H9 (cell line): ENCODE measurements at regions not wholly inside any gene's neighbourhood (a gene's known extent, or its start where the extent isn't known, plus 50 kb on each side); places are given as distances from the start of the nearest gene placed in this dataset.

Source experiments
- DNase-seq: peaks from one replicate; pipeline ENCODE4 v3.0.0-alpha.2; 2017
- H2AFZ ChIP-seq: one replicate; pipeline ENCODE4 v1.6.1; 2013; ENCODE audit warnings: mild to moderate bottlenecking, low read length, control low read depth, moderate library complexity
- H2AK5ac ChIP-seq: 2 replicates; pipeline ENCODE4 v1.6.1; 2013; ENCODE audit warnings: low read length, control low read depth, mixed read lengths; ENCODE audit not compliant: insufficient read length
- H2BK120ac ChIP-seq: one replicate; pipeline ENCODE4 v1.6.1; 2013; ENCODE audit warnings: low read depth, mild to moderate bottlenecking, low read length, control low read depth, inconsistent platforms; ENCODE audit not compliant: poor library complexity, severe bottlenecking
- H2BK12ac ChIP-seq: 2 replicates; pipeline ENCODE4 v1.6.1; 2013; ENCODE audit warnings: low read length, control low read depth, mixed read lengths, low read depth; ENCODE audit not compliant: insufficient read length
- H2BK15ac ChIP-seq: 2 replicates; pipeline ENCODE4 v1.6.1; 2013; ENCODE audit warnings: low read depth, low read length, control low read depth
- H2BK20ac ChIP-seq: one replicate; pipeline ENCODE4 v1.6.1; 2013; ENCODE audit warnings: low read depth, mild to moderate bottlenecking, low read length, control low read depth, inconsistent platforms; ENCODE audit not compliant: poor library complexity, severe bottlenecking
- H2BK5ac ChIP-seq: 2 replicates; pipeline ENCODE4 v1.6.1; 2013; ENCODE audit warnings: low read length, control low read depth, mixed read lengths; ENCODE audit not compliant: insufficient read length
- H3K14ac ChIP-seq: 2 replicates; pipeline ENCODE4 v1.6.1; 2013; ENCODE audit warnings: low read length, control low read depth; ENCODE audit not compliant: insufficient read depth
- H3K18ac ChIP-seq: 2 replicates; pipeline ENCODE4 v1.6.1; 2013; ENCODE audit warnings: low read depth, mild to moderate bottlenecking, mixed read lengths, low read length, control low read depth; ENCODE audit not compliant: insufficient read length
- H3K23ac ChIP-seq: 2 replicates; pipeline ENCODE4 v1.6.1; 2013; ENCODE audit warnings: low read length, control low read depth, mixed read lengths, low read depth; ENCODE audit not compliant: insufficient read length
- H3K23me2 ChIP-seq: 2 replicates; pipeline ENCODE4 v1.6.1; 2013; ENCODE audit warnings: low read depth, mild to moderate bottlenecking, mixed read lengths, low read length, control low read depth; ENCODE audit not compliant: insufficient read length, poor library complexity, severe bottlenecking
- H3K27ac ChIP-seq: 2 replicates; pipeline ENCODE4 v1.5.1; 2013; ENCODE audit warnings: low read length, control low read depth, mixed read lengths, low read depth; ENCODE audit not compliant: insufficient read length
- H3K27me3 ChIP-seq: 2 replicates; pipeline ENCODE4 v1.6.1; 2013; ENCODE audit warnings: low read length, control low read depth, inconsistent platforms; ENCODE audit not compliant: insufficient read depth
- H3K4ac ChIP-seq: 2 replicates; pipeline ENCODE4 v1.6.1; 2013; ENCODE audit warnings: low read depth, mild to moderate bottlenecking, control low read depth, inconsistent platforms, low read length, moderate library complexity
- H3K4me1 ChIP-seq: 2 replicates; pipeline ENCODE4 v1.6.1; 2013; ENCODE audit warnings: low read length, control low read depth, inconsistent platforms; ENCODE audit not compliant: insufficient read depth
- H3K4me2 ChIP-seq: 2 replicates; pipeline ENCODE4 v1.6.1; 2013; ENCODE audit warnings: low read length, control low read depth, mixed read lengths; ENCODE audit not compliant: insufficient read length, insufficient read depth
- H3K56ac ChIP-seq: 2 replicates; pipeline ENCODE4 v1.6.1; 2013; ENCODE audit warnings: low read depth, mild to moderate bottlenecking, mixed read lengths, low read length, control low read depth; ENCODE audit not compliant: insufficient read length
- H3K79me1 ChIP-seq: 2 replicates; pipeline ENCODE4 v1.6.1; 2013; ENCODE audit warnings: low read depth, mild to moderate bottlenecking, moderate library complexity, low read length, control low read depth, inconsistent platforms; ENCODE audit not compliant: insufficient read depth, poor library complexity, severe bottlenecking
- H3K79me2 ChIP-seq: 2 replicates; pipeline ENCODE4 v1.6.1; 2013; ENCODE audit warnings: low read length, control low read depth, inconsistent platforms; ENCODE audit not compliant: insufficient read depth
- H3K9ac ChIP-seq: 2 replicates; pipeline ENCODE4 v1.6.1; 2013; ENCODE audit warnings: low read length, control low read depth, mixed read lengths; ENCODE audit not compliant: insufficient read length; ENCODE audit errors: extremely low read depth
- H3K9me3 ChIP-seq: one replicate; pipeline ENCODE4 v1.6.1; 2013; ENCODE audit warnings: low read depth, low read length, inconsistent platforms; ENCODE audit not compliant: control insufficient read depth
- H3T11ph ChIP-seq: one replicate; pipeline ENCODE4 v1.6.1; 2013; ENCODE audit warnings: mild to moderate bottlenecking, low read length, control low read depth, inconsistent platforms
- H4K20me1 ChIP-seq: one replicate; pipeline ENCODE4 v1.6.1; 2013; ENCODE audit not compliant: control insufficient read depth, insufficient read length, insufficient read depth
- H4K5ac ChIP-seq: 2 replicates; pipeline ENCODE4 v1.6.1; 2013; ENCODE audit warnings: low read depth, mild to moderate bottlenecking, mixed read lengths, low read length, control low read depth; ENCODE audit not compliant: insufficient read length
- H4K8ac ChIP-seq: replicated peaks from 2 replicates; pipeline ENCODE4 v1.6.1; 2013; ENCODE audit warnings: low read length, control low read depth, mixed read lengths, low read depth; ENCODE audit not compliant: insufficient read length
- H4K91ac ChIP-seq: 2 replicates; pipeline ENCODE4 v1.6.1; 2013; ENCODE audit warnings: low read depth, mild to moderate bottlenecking, moderate library complexity, mixed read lengths, low read length, control low read depth; ENCODE audit not compliant: insufficient read length
- H3K27ac Mint-ChIP-seq, 3 experiments: 2 replicates in 2 of 3; 3 replicates in 1 of 3; pipeline ENCODE4 v1.8.0; 2020 to 2021; ENCODE audit warnings: mixed read lengths in 3 of 3, mild to moderate bottlenecking in 1 of 3, moderate library complexity in 1 of 3
- H3K27me3 Mint-ChIP-seq: 2 replicates; pipeline ENCODE4 v1.8.0; 2021; ENCODE audit warnings: low read depth, mild to moderate bottlenecking, moderate library complexity, mixed read lengths
- H3K36me3 Mint-ChIP-seq, 3 experiments: 2 replicates in 2 of 3; 3 replicates in 1 of 3; pipeline ENCODE4 v1.8.0; 2020 to 2021; ENCODE audit warnings: low read depth in 3 of 3, mixed read lengths in 3 of 3; ENCODE audit not compliant: insufficient read depth in 1 of 3
- H3K4me1 Mint-ChIP-seq, 2 experiments: 2 replicates each; pipeline ENCODE4 v1.8.0; 2020; ENCODE audit warnings: mixed read lengths in 2 of 2
- H3K4me3 Mint-ChIP-seq, 2 experiments: 2 replicates in 1 of 2; 3 replicates in 1 of 2; pipeline ENCODE4 v1.8.0; 2020 to 2021; ENCODE audit warnings: mild to moderate bottlenecking in 2 of 2, mixed read lengths in 2 of 2, moderate library complexity in 1 of 2
- H3K9me3 Mint-ChIP-seq, 2 experiments: 2 replicates in 1 of 2; 3 replicates in 1 of 2; pipeline ENCODE4 v1.8.0; 2020; ENCODE audit warnings: mild to moderate bottlenecking in 2 of 2, mixed read lengths in 2 of 2, moderate library complexity in 1 of 2
- CTCF ChIP-seq: fragments of 200-600 bp; sonication (generic); conservative IDR thresholded peaks from 3 replicates; pipeline ENCODE4 v1.8.0; 2021; ENCODE audit warnings: antibody characterized with exemption, mild to moderate bottlenecking

DNA sequence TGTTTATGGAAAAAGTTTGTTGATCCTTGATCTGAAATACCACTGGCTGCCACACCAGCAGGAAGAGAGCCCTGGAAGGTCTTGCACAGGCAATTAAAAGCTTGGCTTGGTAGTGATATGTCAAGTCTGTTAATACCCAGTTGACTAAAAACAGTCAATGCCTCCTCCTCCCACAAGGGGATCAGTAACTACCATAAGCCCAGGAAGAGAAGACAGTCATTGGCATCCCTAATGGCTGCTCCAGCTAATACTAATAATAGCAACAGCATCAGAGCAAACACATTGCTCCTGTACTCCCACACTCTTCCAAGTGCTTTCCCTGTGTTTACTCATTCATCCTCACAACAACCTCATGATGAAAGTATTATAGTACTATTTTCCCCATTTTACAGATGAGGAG is 528.6 kb downstream of the TAFA4 start:
- Mint-ChIP-seq H3K9me3 (no peaks in the 10 kb centered on the region; a peak in 1 of 5 replicates), H3K4me3 (no peak overlapping the region), H3K27ac (no peak overlapping the region), H3K36me3 (no peaks in the 10 kb centered on the region), H3K4me1 (0 out of 4 replicates have a peak, but pooled peaks cover 0 to 3% of the 10 kb centered on the region in 2 experiments), H3K27me3 (no peaks in the 10 kb centered on the region)
- Histone ChIP-seq H2BK12ac (no peak overlapping the region), H3K14ac (no peak overlapping the region), H3K56ac (no peak overlapping the region), H4K20me1 (no peaks in the 10 kb centered on the region), H2BK20ac (no peak overlapping the region), H3K9ac (no peak overlapping the region), H4K8ac (no peak overlapping the region), H4K91ac (no peak overlapping the region), H2AFZ (no peak overlapping the region), H3K27ac (no peak overlapping the region), H3K27me3 (no peaks in the 10 kb centered on the region), H4K5ac (no peak overlapping the region), H2BK120ac (no peak overlapping the region), H3K4me2 (no peak overlapping the region), H3K4me1 (no peaks in the 10 kb centered on the region), H3T11ph (no peak overlapping the region), H2BK15ac (no peak overlapping the region), H3K18ac (no peak overlapping the region), H3K79me1 (no peaks in the 10 kb centered on the region), H2BK5ac (no peak overlapping the region), H3K23ac (no peak overlapping the region), H3K79me2 (no peaks in the 10 kb centered on the region), H3K23me2 (no peaks in the 10 kb centered on the region), H3K4ac (no peak overlapping the region), H2AK5ac (no peak overlapping the region), H3K9me3 (no peaks in the 10 kb centered on the region)
- DNase-seq, result no peak
- TF ChIP-seq CTCF, result no peak; the same call in 2 of the 3 replicates
